ENCODE measurements at regions not wholly inside any gene's neighbourhood (a gene's known extent, or its start where the extent isn't known, plus 50 kb on each side); places are given as distances from the start of the nearest gene placed in this dataset.

- Histone ChIP-seq H3K4me3 (ENCODE audit: low read length in 2 of 2) (no peak overlapping the region), H3K4me1 (ENCODE audit: insufficient read depth, low read length) (no peaks in the 10 kb centered on the region), H3K27me3 (ENCODE audit: insufficient read depth, low read length) (no peaks in the 10 kb centered on the region), H3K36me3 (ENCODE audit: insufficient read depth, low read length) (no peaks in the 10 kb centered on the region), H3K27ac (ENCODE audit: low read depth, low read length) (no peak overlapping the region), H3K9me3 (ENCODE audit: control insufficient read depth in 1 of 2, low read length in 2 of 2) (no peaks in the 10 kb centered on the region)
- no peak overlapping the region for H3K4me3 Mint-ChIP-seq
- H3K4me1 Mint-ChIP-seq, result peaks cover 3 to 7% (median 7%) of the 10 kb centered on the region in 4 donors
- no peak overlapping the region for H3K27ac Mint-ChIP-seq
- DNase-seq, result no peak
- intact Hi-C loops (cut with micrococcal nuclease), result no loop called here
- no peaks in the 10 kb centered on the region for H3K9me3 Mint-ChIP-seq
- no peaks in the 10 kb centered on the region for H3K36me3 Mint-ChIP-seq
- peaks cover 0 to 10% of the 10 kb centered on the region in 2 donors for H3K27me3 Mint-ChIP-seq
- CTCF ChIA-PET (ENCODE audit: partially characterized antibody), result no interaction called here
- POLR2A ChIA-PET (ENCODE audit: partially characterized antibody), result no interaction called here
These were observed 243.6 kb downstream of the EDEM1 start for GRCh38 chr3:5431146-5431545.

GRCh38 chr3:5431811-5432378 is 244.4 kb downstream of the EDEM1 start:
- Mint-ChIP-seq H3K4me3 (no peak overlapping the region), H3K27me3 (peaks cover 0 to 5% of the 10 kb centered on the region in 2 donors), H3K36me3 (no peaks in the 10 kb centered on the region), H3K4me1 (peaks cover 0 to 1% (median under 1%) of the 10 kb centered on the region in 4 donors), H3K9me3 (no peaks in the 10 kb centered on the region), H3K27ac (no peak overlapping the region)
- intact Hi-C loops (cut with micrococcal nuclease), result no loop called here
- ChIA-PET CTCF (ENCODE audit: partially characterized antibody) (no interaction called here), POLR2A (ENCODE audit: partially characterized antibody) (no interaction called here)
- H3K27me3 ChIP-seq (ENCODE audit: insufficient read depth, low read length), result no peaks in the 10 kb centered on the region
- H3K27ac ChIP-seq (ENCODE audit: low read depth, low read length), result no peak overlapping the region
- DNase-seq, result no peak
- H3K9me3 ChIP-seq (ENCODE audit: control insufficient read depth in 1 of 2, low read length in 2 of 2), result no peaks in the 10 kb centered on the region
- H3K4me3 ChIP-seq (ENCODE audit: low read length in 2 of 2), result no peak overlapping the region
- H3K36me3 ChIP-seq (ENCODE audit: insufficient read depth, low read length), result no peaks in the 10 kb centered on the region
- no peaks in the 10 kb centered on the region for H3K4me1 ChIP-seq (ENCODE audit: insufficient read depth, low read length)

- Mint-ChIP-seq H3K36me3 (no peaks in the 10 kb centered on the region), H3K4me3 (no peak overlapping the region), H3K9me3 (no peaks in the 10 kb centered on the region), H3K27me3 (peaks cover 2 to 3% of the 10 kb centered on the region in 2 donors), H3K4me1 (no peaks in the 10 kb centered on the region), H3K27ac (no peak overlapping the region)
- no peak for DNase-seq
- Histone ChIP-seq H3K36me3 (ENCODE audit: insufficient read depth, low read length) (no peaks in the 10 kb centered on the region), H3K4me1 (ENCODE audit: insufficient read depth, low read length) (no peaks in the 10 kb centered on the region), H3K27me3 (ENCODE audit: insufficient read depth, low read length) (no peaks in the 10 kb centered on the region), H3K27ac (ENCODE audit: low read depth, low read length) (no peak overlapping the region), H3K9me3 (ENCODE audit: control insufficient read depth in 1 of 2, low read length in 2 of 2) (no peaks in the 10 kb centered on the region), H3K4me3 (ENCODE audit: low read length in 2 of 2) (no peak overlapping the region)
- ChIA-PET CTCF (ENCODE audit: partially characterized antibody) (interaction anchor here (1.1 kb wide), 2 partner anchors 9 to 10 kb away, joined by 3 to 4 read pairs; no protein-coding TSS in a partner anchor), POLR2A (ENCODE audit: partially characterized antibody) (no interaction called here)
- intact Hi-C loops (cut with micrococcal nuclease), result no loop called here
These were observed 249.8 kb downstream of the EDEM1 start for GRCh38 chr3:5437296-5437782.

DNA sequence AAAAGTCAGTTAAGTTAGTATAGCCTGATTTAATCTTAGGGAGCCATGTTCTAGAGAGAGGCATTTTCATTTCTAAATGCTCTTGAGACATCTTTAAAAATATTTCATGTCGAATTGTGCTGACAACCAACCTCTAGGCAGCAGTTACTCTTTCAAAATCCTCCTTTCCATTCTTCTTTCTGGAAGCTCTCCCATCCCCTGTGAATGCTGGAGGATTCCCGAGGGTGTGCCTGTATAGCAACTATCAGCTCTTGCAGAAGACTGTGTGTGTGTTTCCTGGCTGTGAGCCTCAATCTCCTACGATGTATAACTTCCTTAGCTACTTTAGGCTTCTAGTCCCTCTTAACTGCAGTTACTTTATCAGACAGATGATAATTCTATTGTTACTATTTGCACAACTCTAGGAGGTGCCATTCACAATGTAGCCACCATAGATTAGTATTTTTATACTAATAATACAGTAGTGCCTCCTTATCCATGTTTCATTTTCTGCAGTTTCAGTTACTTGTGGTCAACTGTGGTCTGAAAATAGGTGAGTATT is 250.3 kb downstream of the EDEM1 start:
- DNase-seq, result no peak
- H3K9me3 Mint-ChIP-seq, result no peaks in the 10 kb centered on the region
- ChIA-PET POLR2A (ENCODE audit: partially characterized antibody) (no interaction called here), CTCF (ENCODE audit: partially characterized antibody) (interaction anchor here (1.1 kb wide), 2 partner anchors 10 to 11 kb away, joined by 3 to 4 read pairs; no protein-coding TSS in a partner anchor)
- Histone ChIP-seq H3K4me3 (ENCODE audit: low read length in 2 of 2) (no peak overlapping the region), H3K27ac (ENCODE audit: low read depth, low read length) (no peak overlapping the region), H3K27me3 (ENCODE audit: insufficient read depth, low read length) (no peaks in the 10 kb centered on the region), H3K9me3 (ENCODE audit: control insufficient read depth in 1 of 2, low read length in 2 of 2) (no peaks in the 10 kb centered on the region), H3K4me1 (ENCODE audit: insufficient read depth, low read length) (no peaks in the 10 kb centered on the region), H3K36me3 (ENCODE audit: insufficient read depth, low read length) (no peaks in the 10 kb centered on the region)
- intact Hi-C loops (cut with micrococcal nuclease), result no loop called here
- H3K4me3 Mint-ChIP-seq, result no peak overlapping the region
- H3K36me3 Mint-ChIP-seq, result no peaks in the 10 kb centered on the region
- no peaks in the 10 kb centered on the region for H3K4me1 Mint-ChIP-seq
- peaks cover 2 to 3% of the 10 kb centered on the region in 2 donors for H3K27me3 Mint-ChIP-seq
- no peak overlapping the region for H3K27ac Mint-ChIP-seq

- Mint-ChIP-seq H3K4me3 (no peak overlapping the region), H3K27me3 (peaks cover 2 to 3% of the 10 kb centered on the region in 2 donors), H3K4me1 (no peaks in the 10 kb centered on the region), H3K27ac (no peak overlapping the region), H3K36me3 (no peaks in the 10 kb centered on the region), H3K9me3 (peaks cover 0 to 4% (median under 1%) of the 10 kb centered on the region in 8 donors)
- no peaks in the 10 kb centered on the region for H3K36me3 ChIP-seq (ENCODE audit: insufficient read depth, low read length)
- ChIA-PET CTCF (ENCODE audit: partially characterized antibody) (no interaction called here), POLR2A (ENCODE audit: partially characterized antibody) (no interaction called here)
- no peaks in the 10 kb centered on the region for H3K9me3 ChIP-seq (ENCODE audit: control insufficient read depth in 1 of 2, low read length in 2 of 2)
- no peaks in the 10 kb centered on the region for H3K4me1 ChIP-seq (ENCODE audit: insufficient read depth, low read length)
- H3K27me3 ChIP-seq (ENCODE audit: insufficient read depth, low read length), result no peaks in the 10 kb centered on the region
- intact Hi-C loops (cut with micrococcal nuclease), result no loop called here
- H3K27ac ChIP-seq (ENCODE audit: low read depth, low read length), result no peak overlapping the region
- H3K4me3 ChIP-seq (ENCODE audit: low read length in 2 of 2), result no peak overlapping the region
- no peak for DNase-seq
These were observed 253.9 kb downstream of the EDEM1 start for GRCh38 chr3:5441401-5441800.

DNA sequence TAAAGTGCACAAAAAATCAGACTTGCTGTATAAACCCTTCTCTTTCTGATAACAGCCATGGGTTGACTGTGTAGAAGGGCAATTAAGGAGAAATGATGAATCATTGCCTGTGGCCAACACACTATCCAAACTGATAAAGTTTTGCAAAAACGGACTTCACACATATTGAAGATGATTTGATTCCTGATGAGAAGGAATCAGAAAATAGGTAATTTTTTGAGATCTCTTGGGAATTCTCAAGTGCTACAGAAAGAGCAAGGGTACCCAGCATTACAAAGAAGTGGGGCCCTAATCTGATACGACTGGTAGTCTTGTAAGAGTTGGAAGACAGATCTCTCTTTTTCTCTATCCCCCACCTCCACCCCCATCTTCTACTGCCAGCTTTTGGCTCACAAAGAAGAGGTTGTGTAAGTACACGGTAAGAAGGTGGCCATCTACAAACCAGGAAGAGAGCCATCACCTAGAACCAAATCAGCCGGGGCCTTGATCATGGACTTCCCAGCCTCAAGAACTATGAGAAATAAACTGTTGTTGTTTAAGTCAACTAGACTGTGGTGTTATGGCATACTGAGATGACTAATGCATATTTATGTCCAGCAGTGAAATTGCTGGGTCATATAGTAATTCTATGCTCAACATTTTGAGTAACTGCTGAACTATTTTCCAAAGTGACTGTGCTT is 254.7 kb downstream of the EDEM1 start:
- H3K4me3 Mint-ChIP-seq, result no peak overlapping the region
- H3K9me3 ChIP-seq (ENCODE audit: control insufficient read depth in 1 of 2, low read length in 2 of 2), result no peaks in the 10 kb centered on the region
- ChIA-PET CTCF (ENCODE audit: partially characterized antibody) (no interaction called here), POLR2A (ENCODE audit: partially characterized antibody) (no interaction called here)
- no peak overlapping the region for H3K4me3 ChIP-seq (ENCODE audit: low read length in 2 of 2)
- DNase-seq, result no peak
- no peak overlapping the region for H3K27ac ChIP-seq (ENCODE audit: low read depth, low read length)
- H3K27me3 ChIP-seq (ENCODE audit: insufficient read depth, low read length), result no peaks in the 10 kb centered on the region
- H3K9me3 Mint-ChIP-seq, result peaks cover 0 to 4% (median under 1%) of the 10 kb centered on the region in 8 donors
- H3K27ac Mint-ChIP-seq, result no peak overlapping the region
- no peaks in the 10 kb centered on the region for H3K4me1 ChIP-seq (ENCODE audit: insufficient read depth, low read length)
- H3K36me3 Mint-ChIP-seq, result no peaks in the 10 kb centered on the region
- H3K36me3 ChIP-seq (ENCODE audit: insufficient read depth, low read length), result no peaks in the 10 kb centered on the region
- intact Hi-C loops (cut with micrococcal nuclease), result no loop called here
- H3K4me1 Mint-ChIP-seq, result no peaks in the 10 kb centered on the region
- peaks cover 2% of the 10 kb centered on the region in 2 donors for H3K27me3 Mint-ChIP-seq

DNA sequence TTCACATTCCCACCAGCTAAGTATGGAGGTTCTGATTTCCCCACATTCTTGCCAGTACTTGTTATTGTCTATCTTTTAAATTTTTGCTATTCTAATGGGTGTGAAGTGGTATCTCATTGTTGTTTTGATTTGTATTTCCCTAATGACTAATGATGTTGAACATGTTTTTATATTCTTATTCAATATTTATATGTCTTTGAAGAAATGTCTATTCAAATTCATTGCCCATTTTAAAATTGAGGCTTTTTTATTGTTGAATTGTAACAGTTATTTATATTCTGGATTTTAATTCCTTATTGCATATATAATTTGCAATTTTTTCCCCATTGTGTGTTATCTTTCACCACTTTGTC is 255.3 kb downstream of the EDEM1 start:
- ChIA-PET CTCF (ENCODE audit: partially characterized antibody) (no interaction called here), POLR2A (ENCODE audit: partially characterized antibody) (no interaction called here)
- Histone ChIP-seq H3K36me3 (ENCODE audit: insufficient read depth, low read length) (no peaks in the 10 kb centered on the region), H3K27ac (ENCODE audit: low read depth, low read length) (no peak overlapping the region), H3K4me3 (ENCODE audit: low read length in 2 of 2) (no peak overlapping the region), H3K9me3 (ENCODE audit: control insufficient read depth in 1 of 2, low read length in 2 of 2) (no peaks in the 10 kb centered on the region), H3K4me1 (ENCODE audit: insufficient read depth, low read length) (no peaks in the 10 kb centered on the region), H3K27me3 (ENCODE audit: insufficient read depth, low read length) (no peaks in the 10 kb centered on the region)
- Mint-ChIP-seq H3K4me1 (no peaks in the 10 kb centered on the region), H3K4me3 (no peak overlapping the region), H3K36me3 (no peaks in the 10 kb centered on the region), H3K27ac (no peak overlapping the region), H3K27me3 (peaks cover 0 to 2% of the 10 kb centered on the region in 2 donors), H3K9me3 (peaks cover 0 to 4% (median under 1%) of the 10 kb centered on the region in 8 donors)
- intact Hi-C loops (cut with micrococcal nuclease), result no loop called here
- no peak for DNase-seq

All from CD4-positive, alpha-beta memory T cell (primary cell).